HG02973 (cell line): ENCODE measurements at regions not wholly inside any gene's neighbourhood (a gene's known extent, or its start where the extent isn't known, plus 50 kb on each side); places are given as distances from the start of the nearest gene placed in this dataset.
"Not testable (repeated sequence)": the region's sequence is repeated elsewhere in the genome, so short reads cannot be mapped to it uniquely, and the experiment has no call there.

ENCODE experiments used
- ATAC-seq: cut with Tn5 transposase; IDR thresholded peaks from one replicate; pipeline ENCODE4 v1.9.1; 2021; ENCODE audit warnings: moderate library complexity; ENCODE audit not compliant: unreplicated experiment

GRCh38 chr15:92821491-92822116 lies 78.5 kb upstream of the CHD2 start:
- no peak for ATAC-seq

GRCh38 chr15:92822216-92823144 lies 77.6 kb upstream of the CHD2 start:
- ATAC-seq = no peak

GRCh38 chr15:92825985-92826384 lies 74.1 kb upstream of the CHD2 start:
- ATAC-seq = no peak

DNA sequence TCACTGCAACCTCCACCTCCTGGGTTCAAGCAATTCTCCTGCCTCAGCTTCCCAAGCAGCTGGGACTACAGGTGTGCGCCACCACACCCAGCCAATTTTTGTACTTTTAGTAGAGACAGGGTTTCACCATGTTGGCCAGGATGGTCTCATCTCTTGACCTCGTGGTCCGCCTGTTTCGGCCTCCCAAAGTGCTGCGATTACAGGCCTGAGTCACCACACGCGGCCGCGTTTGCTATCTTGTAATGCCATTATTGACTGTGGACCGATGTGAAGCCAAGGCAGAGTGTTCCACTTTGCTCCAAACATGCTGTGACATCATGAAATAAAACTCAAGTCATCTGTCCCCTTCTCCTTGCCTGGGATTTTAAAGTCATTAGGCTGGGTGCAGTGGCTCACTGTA lies 72.1 kb upstream of the CHD2 start:
- ATAC-seq = not testable (repeated sequence)

DNA sequence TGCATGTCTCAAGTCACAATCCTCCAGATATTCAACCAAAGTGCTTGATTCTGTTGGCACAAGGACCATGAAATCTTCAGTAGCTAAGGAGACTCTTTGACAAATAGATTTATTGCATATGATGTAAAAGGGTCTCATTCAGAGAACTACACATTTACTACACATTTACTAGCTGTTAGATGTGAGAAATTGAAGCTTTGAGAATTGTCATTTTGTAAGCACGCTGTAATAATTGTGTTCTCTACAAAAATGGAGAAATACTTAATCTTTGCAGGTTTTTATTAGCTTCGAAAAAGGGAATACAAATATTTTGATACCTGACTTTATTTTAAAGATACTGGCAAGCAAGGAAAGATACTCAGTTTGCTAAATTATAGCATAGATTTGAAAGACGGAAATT lies 70.2 kb upstream of the CHD2 start:
- ATAC-seq = no peak

DNA sequence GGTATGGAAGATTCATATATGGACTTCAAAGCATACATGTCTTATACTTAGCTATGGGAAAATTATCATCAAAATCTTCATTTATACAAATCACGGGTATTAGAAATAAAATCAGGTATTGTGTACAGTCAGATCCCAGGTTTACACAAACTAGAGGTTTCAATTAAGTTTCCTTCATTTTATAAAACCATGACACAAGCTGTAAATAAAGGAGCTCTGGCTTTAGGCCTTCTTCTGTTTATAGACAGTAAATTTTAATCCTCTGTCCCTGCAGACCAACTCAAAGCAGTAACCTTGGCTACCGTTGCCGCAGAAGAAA lies 68.8 kb upstream of the CHD2 start:
- no peak for ATAC-seq

DNA sequence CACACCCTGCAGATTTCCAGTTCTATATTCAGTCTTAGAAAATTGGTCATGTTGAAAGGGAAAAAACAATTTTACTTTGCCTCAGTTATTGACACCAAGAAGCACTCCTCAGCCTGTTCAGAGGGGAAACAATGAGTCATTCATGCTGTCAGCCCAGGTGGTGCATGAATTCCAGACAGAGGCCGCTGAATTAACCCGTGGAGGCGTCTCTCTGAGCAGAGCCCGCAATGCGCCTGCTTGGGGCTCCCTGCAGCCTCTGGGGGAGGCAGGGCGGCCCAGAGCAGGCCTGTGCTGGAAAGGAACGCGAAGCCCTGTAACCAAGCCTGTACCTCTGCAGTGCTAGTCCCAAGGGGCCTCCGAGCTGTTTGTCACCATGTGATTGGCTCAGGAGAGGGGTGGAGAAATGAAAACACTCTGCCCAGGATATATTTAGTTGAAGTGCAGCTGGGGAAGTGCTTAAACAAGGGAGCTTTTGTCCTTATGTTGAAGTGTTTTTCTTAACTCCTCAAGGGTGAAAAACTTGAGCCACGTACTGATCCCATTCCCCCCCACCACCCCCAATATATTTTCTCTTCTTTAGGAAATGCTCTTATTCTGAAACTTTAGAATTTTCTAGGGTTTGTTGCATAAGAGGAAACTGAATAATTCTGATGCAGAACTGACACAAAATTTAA lies 68.3 kb upstream of the CHD2 start:
- peak; percentile 96 for ATAC-seq

DNA sequence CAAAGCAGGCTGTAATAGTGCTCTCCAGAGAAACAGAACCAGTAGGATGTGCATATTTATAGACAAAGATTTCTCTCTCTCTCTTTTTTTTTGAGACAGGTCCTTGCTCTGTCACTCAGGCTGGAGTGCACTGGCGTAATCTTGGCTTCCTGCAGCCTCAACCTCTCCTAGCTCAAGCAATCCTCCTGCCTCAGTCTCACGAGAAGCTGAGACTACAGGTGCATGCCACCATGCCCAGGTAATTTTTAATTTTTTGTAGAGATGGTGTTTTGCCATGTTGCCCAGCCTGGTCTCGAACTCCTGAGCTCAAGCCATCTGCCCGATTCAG lies 67.1 kb upstream of the CHD2 start:
- ATAC-seq = no peak

GRCh38 chr15:92833493-92834271 lies 66.4 kb upstream of the CHD2 start:
- ATAC-seq = no peak

DNA sequence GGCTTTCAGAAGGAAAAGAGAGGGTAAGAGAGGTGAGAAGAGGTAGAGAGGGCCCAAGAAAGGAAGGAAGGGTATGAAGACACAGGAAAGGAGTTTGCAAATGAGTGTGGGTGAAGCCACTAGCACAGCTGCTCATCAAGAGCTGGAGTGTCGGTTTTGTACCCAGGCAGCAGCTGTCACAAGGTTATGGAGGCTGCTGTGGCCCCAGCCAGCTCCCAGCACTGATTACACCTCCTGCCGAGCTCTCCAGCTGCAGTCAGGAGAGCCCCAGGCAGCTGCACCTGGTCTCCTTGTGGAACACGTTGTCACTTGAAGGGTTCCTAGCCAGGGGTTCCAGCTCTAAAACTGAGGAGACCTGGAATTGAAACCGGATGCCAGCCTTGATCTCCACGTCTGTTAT lies 60.4 kb upstream of the CHD2 start:
- ATAC-seq = peak; percentile 76

DNA sequence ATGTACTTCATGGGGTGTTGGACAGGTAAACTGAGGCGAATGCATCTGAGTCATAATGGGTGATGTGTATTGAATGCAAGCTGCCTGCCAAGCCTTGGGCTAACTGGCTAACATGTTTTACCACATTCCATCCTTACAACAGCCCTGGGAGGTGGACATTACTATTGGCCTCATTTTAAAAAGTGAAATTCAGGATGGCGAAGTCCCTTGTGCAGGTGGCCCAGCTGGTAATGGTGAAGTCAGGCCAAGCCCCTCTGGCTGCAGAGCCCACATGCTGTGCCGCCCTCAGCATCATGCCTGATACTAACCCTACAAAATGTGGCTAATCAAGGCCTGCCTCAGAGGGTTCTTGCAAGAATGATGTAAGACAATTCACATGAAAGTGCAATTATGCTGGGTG lies 60.0 kb upstream of the CHD2 start:
- no peak for ATAC-seq

GRCh38 chr15:92843326-92843725 lies 56.8 kb upstream of the CHD2 start:
- no peak for ATAC-seq

- ATAC-seq = no peak
Observed at GRCh38 chr15:92843814-92844213, 56.3 kb upstream of the CHD2 start.

DNA sequence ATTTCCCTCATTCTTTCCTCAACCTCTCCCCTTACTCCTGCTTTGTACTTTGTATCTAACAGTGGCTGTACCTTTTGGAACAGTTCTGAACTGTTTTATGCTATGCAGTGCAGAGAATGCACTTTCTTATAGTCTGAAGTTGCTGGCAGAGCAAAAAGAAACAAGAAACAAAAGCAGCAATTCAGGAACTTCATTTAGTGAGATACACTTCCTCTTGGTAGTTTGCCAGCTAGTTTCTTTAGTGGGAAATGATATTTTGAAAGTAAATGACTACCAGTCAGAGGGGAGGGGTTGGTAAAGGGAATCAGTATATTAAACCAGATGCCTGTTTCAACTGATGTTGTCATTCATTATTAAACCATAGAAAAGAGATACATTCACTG lies 55.0 kb upstream of the CHD2 start:
- ATAC-seq = peak; percentile 65

- ATAC-seq = no peak
Observed at GRCh38 chr15:92846741-92847140, 53.4 kb upstream of the CHD2 start.

DNA sequence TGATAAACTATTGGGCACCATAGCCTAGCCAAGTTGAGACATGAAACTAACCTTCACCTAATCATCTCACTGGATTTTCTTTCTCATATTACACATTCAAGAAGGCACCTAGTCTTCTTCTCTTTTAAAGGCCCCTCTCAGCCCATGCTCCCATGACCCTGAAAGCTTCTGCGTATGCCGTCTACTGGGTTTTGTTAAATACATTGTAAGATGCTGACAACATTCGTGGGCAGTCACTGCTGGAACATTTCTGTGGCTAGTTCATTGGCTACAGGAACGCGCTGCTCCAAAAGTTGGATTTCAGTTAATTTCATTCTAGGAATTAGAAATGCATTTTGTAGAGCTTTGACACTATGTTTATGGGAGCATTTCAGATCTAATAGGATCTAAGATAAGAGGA lies 52.3 kb upstream of the CHD2 start:
- no peak for ATAC-seq

DNA sequence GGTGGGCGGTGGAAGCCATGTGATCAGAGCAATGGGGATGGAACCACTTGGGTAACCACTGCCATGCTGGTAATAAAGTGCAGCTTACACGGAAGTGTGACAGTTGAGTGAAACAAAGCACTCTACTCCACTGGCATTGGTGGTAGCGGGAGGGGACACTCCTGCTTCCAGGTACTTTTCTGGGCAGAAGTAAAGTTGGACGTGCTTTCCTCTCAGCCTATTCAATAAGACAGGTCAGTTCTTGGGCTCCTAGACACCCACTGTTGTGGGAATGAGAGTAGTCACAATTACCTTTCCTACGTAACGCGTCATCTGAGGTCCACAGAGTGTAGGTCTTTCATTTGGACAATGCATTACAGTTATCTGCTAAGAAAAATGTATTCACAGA lies 51.7 kb upstream of the CHD2 start:
- ATAC-seq = no peak

- no peak for ATAC-seq
Observed at GRCh38 chr15:92848852-92849598, 51.1 kb upstream of the CHD2 start.

- not testable (repeated sequence) for ATAC-seq
Observed at GRCh38 chr15:92850218-92850617, 49.9 kb upstream of the CHD2 start.
